H1 (cell line): ENCODE measurements at regions not wholly inside any gene's neighbourhood (a gene's known extent, or its start where the extent isn't known, plus 50 kb on each side); places are given as distances from the start of the nearest gene placed in this dataset.

Source experiments
- CTCF ChIA-PET: fragments of 300-600 bp; sonication (Branson Sonifier 250); formaldehyde crosslinking; loops from one replicate; lab custom pipeline; 2021; ENCODE audit not compliant: partially characterized antibody; lab: Charles Lee
- POLR2A ChIA-PET: fragments of 300-600 bp; sonication (Branson Sonifier 250); formaldehyde crosslinking; loops from one replicate; lab custom pipeline; 2021; ENCODE audit warnings: inconsistent platforms; ENCODE audit not compliant: partially characterized antibody; lab: Charles Lee
- DNase-seq, 2 experiments: peaks; one replicate each; pipeline versions ENCODE4 v3.0.0 to v3.0.0-alpha.2; 2010 to 2022; ENCODE audit warnings: low spot score in 2 of 2, low read depth in 1 of 2, mixed read lengths in 1 of 2
- FAIRE-seq: peaks from 2 replicates; lab custom pipeline; 2011; peaks lifted over from hg19 to GRCh38; lab: Jason Lieb, UNC
- H2AFZ ChIP-seq: 2 replicates; pipeline ENCODE4 v1.8.1; 2012; ENCODE audit warnings: low read length, inconsistent platforms
- H2AK5ac ChIP-seq: 2 replicates; pipeline ENCODE4 v1.6.1; 2013; ENCODE audit warnings: low read depth, low read length
- H2BK120ac ChIP-seq: replicated peaks from 2 replicates; pipeline ENCODE3; 2013; ENCODE audit warnings: low read depth, low read length, inconsistent platforms
- H2BK12ac ChIP-seq: 2 replicates; pipeline ENCODE4 v1.6.1; 2013; ENCODE audit warnings: low read depth, low read length
- H2BK15ac ChIP-seq: 2 replicates; pipeline ENCODE4 v1.6.1; 2013; ENCODE audit warnings: low read length
- H2BK20ac ChIP-seq: 2 replicates; pipeline ENCODE4 v1.6.1; 2013; ENCODE audit warnings: low read length
- H2BK5ac ChIP-seq: 2 replicates; pipeline ENCODE4 v1.6.1; 2013; ENCODE audit warnings: low read depth, low read length
- H3K14ac ChIP-seq: 2 replicates; pipeline ENCODE4 v1.6.1; 2013; ENCODE audit warnings: inconsistent platforms; ENCODE audit not compliant: insufficient read length
- H3K18ac ChIP-seq: 2 replicates; pipeline ENCODE4 v1.6.1; 2013; ENCODE audit warnings: low read length; ENCODE audit errors: extremely low read depth
- H3K23ac ChIP-seq: 2 replicates; pipeline ENCODE4 v1.6.1; 2013; ENCODE audit warnings: inconsistent platforms; ENCODE audit not compliant: insufficient read length
- H3K23me2 ChIP-seq: 2 replicates; pipeline ENCODE4 v1.6.1; 2013; ENCODE audit warnings: low read depth, low read length
- H3K27ac ChIP-seq: 2 replicates; pipeline ENCODE4 v1.6.1; 2011; ENCODE audit warnings: low read depth, low read length, inconsistent platforms
- H3K27me3 ChIP-seq, 4 experiments: replicated peaks in 1 of 4; 1 replicate in 1 of 4; 2 replicates in 3 of 4; pipeline versions ENCODE4 v1.6.1 to v1.8.1; 2011 to 2013; ENCODE audit warnings: low read length in 3 of 4, mild to moderate bottlenecking in 3 of 4, inconsistent platforms in 2 of 4, mixed read lengths in 2 of 4, moderate library complexity in 1 of 4; ENCODE audit not compliant: control insufficient read depth in 3 of 4, insufficient read depth in 3 of 4; ENCODE audit errors: extremely low read depth in 1 of 4
- H3K36me3 ChIP-seq, 4 experiments: 2 replicates each; pipeline versions ENCODE4 v1.6.1 to v1.8.1; 2011 to 2013; ENCODE audit warnings: mild to moderate bottlenecking in 4 of 4, low read length in 3 of 4, moderate library complexity in 2 of 4, control low read depth in 1 of 4, inconsistent platforms in 1 of 4; ENCODE audit not compliant: insufficient read depth in 4 of 4, control insufficient read depth in 2 of 4
- H3K4ac ChIP-seq: replicated peaks from 2 replicates; pipeline ENCODE3; 2013; ENCODE audit warnings: low read length, low read depth, mixed read lengths, inconsistent platforms; ENCODE audit not compliant: insufficient read length
- H3K4me1 ChIP-seq, 4 experiments: replicated peaks in 1 of 4; 1 replicate in 1 of 4; 2 replicates in 3 of 4; pipeline versions ENCODE4 v1.6.1 to v1.8.1; 2011 to 2013; ENCODE audit warnings: low read length in 3 of 4, inconsistent platforms in 2 of 4, mixed read lengths in 1 of 4; ENCODE audit not compliant: insufficient read depth in 4 of 4, control insufficient read depth in 3 of 4
- H3K4me2 ChIP-seq, 2 experiments: 2 replicates each; pipeline versions ENCODE4 v1.6.1 to v1.8.1; 2011 to 2013; ENCODE audit warnings: low read depth in 2 of 2, low read length in 2 of 2, control low read depth in 1 of 2, inconsistent platforms in 1 of 2, mild to moderate bottlenecking in 1 of 2; ENCODE audit not compliant: insufficient read depth in 1 of 2
- H3K4me3 ChIP-seq, 4 experiments: fragments of 200-600, 300-600 bp in 1 of 4; sonication (generic), shearing (Covaris generic), sonication (Bioruptor Twin) in 1 of 4; 2 replicates each; pipeline versions ENCODE4 v1.5.1 to v1.8.1; 2011 to 2016; ENCODE audit warnings: low read length in 4 of 4, low read depth in 3 of 4, control low read depth in 2 of 4, inconsistent platforms in 2 of 4, mild to moderate bottlenecking in 2 of 4, mixed read lengths in 1 of 4, moderate library complexity in 1 of 4; ENCODE audit not compliant: insufficient read depth in 2 of 4; ENCODE audit errors: extremely low read depth in 1 of 4
- H3K56ac ChIP-seq: replicated peaks from 2 replicates; pipeline ENCODE3; 2013; ENCODE audit warnings: low read depth, mild to moderate bottlenecking, mixed read lengths, low read length, inconsistent platforms; ENCODE audit not compliant: insufficient read length
- H3K79me1 ChIP-seq: 2 replicates; pipeline ENCODE4 v1.6.1; 2013; ENCODE audit warnings: low read depth, low read length, control low read depth
- H3K79me2 ChIP-seq, 2 experiments: 2 replicates each; pipeline versions ENCODE4 v1.6.1 to v1.8.1; 2012 to 2013; ENCODE audit warnings: low read length in 2 of 2, mild to moderate bottlenecking in 2 of 2, inconsistent platforms in 1 of 2; ENCODE audit not compliant: insufficient read depth in 2 of 2, control insufficient read depth in 1 of 2
- H3K9ac ChIP-seq, 4 experiments: replicated peaks in 1 of 4; 1 replicate in 1 of 4; 2 replicates in 3 of 4; pipeline versions ENCODE4 v1.6.1 to v1.8.1; 2011 to 2013; ENCODE audit warnings: low read depth in 3 of 4, low read length in 3 of 4, control low read depth in 2 of 4, mild to moderate bottlenecking in 2 of 4, moderate library complexity in 2 of 4, inconsistent platforms in 1 of 4; ENCODE audit errors: extremely low read depth in 1 of 4
- H3K9me3 ChIP-seq, 2 experiments: 2 replicates each; pipeline versions ENCODE4 v1.6.1 to v1.8.1; 2012 to 2013; ENCODE audit warnings: mild to moderate bottlenecking in 2 of 2, moderate library complexity in 2 of 2, control low read depth in 1 of 2, inconsistent platforms in 1 of 2, low read depth in 1 of 2, low read length in 1 of 2, mixed read lengths in 1 of 2; ENCODE audit not compliant: insufficient read depth in 2 of 2
- H4K20me1 ChIP-seq, 2 experiments: replicated peaks in 1 of 2; 2 replicates each; pipeline versions ENCODE3 to v1.8.1; 2011 to 2013; ENCODE audit warnings: inconsistent platforms in 2 of 2, low read length in 2 of 2, mild to moderate bottlenecking in 1 of 2; ENCODE audit not compliant: insufficient read depth in 2 of 2, control insufficient read depth in 1 of 2
- H4K5ac ChIP-seq: 2 replicates; pipeline ENCODE4 v1.6.1; 2013; ENCODE audit warnings: low read length, low read depth, mixed read lengths, inconsistent platforms; ENCODE audit not compliant: insufficient read length
- H4K8ac ChIP-seq: 2 replicates; pipeline ENCODE4 v1.8.0; 2013; ENCODE audit warnings: mild to moderate bottlenecking, moderate library complexity, low read length, inconsistent platforms; ENCODE audit not compliant: insufficient read depth; ENCODE audit errors: extremely low read depth
- H4K91ac ChIP-seq: replicated peaks from 2 replicates; pipeline ENCODE3; 2013; ENCODE audit warnings: low read length, mixed read lengths, inconsistent platforms; ENCODE audit not compliant: insufficient read length
- BCL11A ChIP-seq, 2 experiments: IDR thresholded peaks; one replicate each; pipeline ENCODE4 v1.6.1; 2011; ENCODE audit warnings: low read depth in 2 of 2, low read length in 2 of 2, mild to moderate bottlenecking in 2 of 2
- POU5F1 ChIP-seq: IDR thresholded peaks from 2 replicates; pipeline ENCODE4 v1.6.1; 2011; ENCODE audit warnings: low read depth, mild to moderate bottlenecking, low read length, moderate library complexity
- RNF2 ChIP-seq: fragments of 200-900, 300-1000 bp; sonication (generic); IDR thresholded peaks from 2 replicates; pipeline ENCODE4 v1.7.1; 2016; ENCODE audit warnings: borderline replicate concordance, low read depth, mild to moderate bottlenecking, antibody characterized with exemption, low read length; ENCODE audit not compliant: poor library complexity, severe bottlenecking; ENCODE audit errors: missing control alignments
- TCF12 ChIP-seq: IDR thresholded peaks from 2 replicates; pipeline ENCODE4 v1.6.1; 2011; ENCODE audit warnings: low read depth, mild to moderate bottlenecking, low read length
- WGBS, 2 experiments: shearing (Covaris generic) in 1 of 2; methylation state at CpG; one replicate each; pipeline versions ENCODE4 v1.1.6 to v1.1.7; 2013 to 2015; ENCODE audit warnings: low lambda C conversion rate in 2 of 2, mixed read lengths in 2 of 2, inconsistent platforms in 1 of 2, low coverage in 1 of 2, missing lambda C conversion rate in 1 of 2; ENCODE audit not compliant: insufficient replicate concordance in 2 of 2, insufficient coverage in 1 of 2, insufficient read length in 1 of 2; ENCODE audit errors: extremely low coverage in 1 of 2, missing lambda C conversion rate in 1 of 2; 5-methylcytosine and 5-hydroxymethylcytosine counted together

DNA sequence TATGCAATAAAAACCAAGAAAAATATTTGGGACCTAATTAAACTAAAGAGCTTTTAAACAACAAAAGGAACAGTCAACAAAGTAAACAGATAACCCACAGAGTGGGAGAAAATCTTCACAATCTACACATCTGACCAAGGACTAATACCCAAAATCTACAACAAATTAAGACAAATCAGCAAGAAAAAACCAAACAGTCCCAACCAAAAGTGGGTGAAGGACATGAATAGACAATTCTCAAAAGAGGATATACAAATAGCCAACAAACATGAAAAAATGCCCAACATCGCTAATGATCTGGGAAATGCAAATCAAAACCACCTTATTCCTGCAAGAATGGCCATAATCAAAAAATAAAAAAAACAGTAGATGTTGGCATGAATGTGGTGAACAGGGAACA, 250.1 kb downstream of the C1D start:
- TF ChIP-seq POU5F1: no peak
- no peak for TF ChIP-seq BCL11A (IDR thresholded peaks at IDR 0.05; ENCODE audit: low read depth in 2 of 2, low read length in 2 of 2)
- no peak for TF ChIP-seq TCF12
- TF ChIP-seq RNF2: no peak
- H3K27me3 ChIP-seq: no peaks in the 10 kb centered on the region
- no peak overlapping the region for H4K91ac ChIP-seq
- H3K36me3 ChIP-seq: no peaks in the 10 kb centered on the region
- 0 out of 7 replicates have a peak, but pooled peaks cover 0 to 2% (median 0%) of the 10 kb centered on the region in 4 experiments for H3K4me1 ChIP-seq
- no peak overlapping the region for H3K56ac ChIP-seq
- ChIA-PET CTCF (no interaction called here), POLR2A (no interaction called here)
- no peak for FAIRE-seq
- no peak overlapping the region for H3K14ac ChIP-seq
- no peaks in the 10 kb centered on the region for H3K79me1 ChIP-seq
- H2BK120ac ChIP-seq: no peak overlapping the region
- no peaks in the 10 kb centered on the region for H3K23me2 ChIP-seq
- no peak overlapping the region for H3K18ac ChIP-seq
- no peak overlapping the region for H4K8ac ChIP-seq
- H3K27ac ChIP-seq: no peak overlapping the region
- H2BK20ac ChIP-seq: no peak overlapping the region
- no peak overlapping the region for H3K4me3 ChIP-seq
- no peak overlapping the region for H3K23ac ChIP-seq
- DNase-seq: no peak
- no peaks in the 10 kb centered on the region for H3K9me3 ChIP-seq
- H2BK5ac ChIP-seq: no peak overlapping the region
- no peak overlapping the region for H3K4me2 ChIP-seq
- no peak overlapping the region for H2BK12ac ChIP-seq
- H2BK15ac ChIP-seq: no peak overlapping the region
- H2AFZ ChIP-seq: no peak overlapping the region
- H2AK5ac ChIP-seq: no peak overlapping the region
- 100% methylated on average over 1 of the region's 1 CpG; no CpG with 5 or more reads in 1 of the 2 experiments for WGBS, 2 experiments
- no peak overlapping the region for H4K5ac ChIP-seq
- H3K4ac ChIP-seq: no peak overlapping the region
- H3K79me2 ChIP-seq: no peaks in the 10 kb centered on the region
- H3K9ac ChIP-seq: no peak overlapping the region
- H4K20me1 ChIP-seq: no peaks in the 10 kb centered on the region
